T-helper 2 cell treated with Interferon-gamma antibody and Interleukin-4, amounts not matched to agents 5 μg/mL and 100 μg/mL, for 36 hours (primary cell): ENCODE measurements at regions not wholly inside any gene's neighbourhood (a gene's known extent, or its start where the extent isn't known, plus 50 kb on each side); places are given as distances from the start of the nearest gene placed in this dataset.
"Not testable (repeated sequence)": the region's sequence is repeated elsewhere in the genome, so short reads cannot be mapped to it uniquely, and the experiment has no call there.

Experiments used
- DNase-seq: peaks from one replicate; pipeline ENCODE4 v3.0.0; 2021; ENCODE audit warnings: low spot score
- H3K27ac Mint-ChIP-seq: one replicate; pipeline ENCODE4 v1.8.0; 2021; ENCODE audit warnings: mild to moderate bottlenecking, mixed read lengths
- H3K27me3 Mint-ChIP-seq: one replicate; pipeline ENCODE4 v1.8.0; 2021; ENCODE audit warnings: low read depth, mixed read lengths
- H3K36me3 Mint-ChIP-seq: one replicate; pipeline ENCODE4 v1.8.0; 2021; ENCODE audit warnings: low read depth, mixed read lengths
- H3K4me1 Mint-ChIP-seq: one replicate; pipeline ENCODE4 v1.8.0; 2021; ENCODE audit warnings: low read depth, mixed read lengths
- H3K4me3 Mint-ChIP-seq: one replicate; pipeline ENCODE4 v1.8.0; 2022; ENCODE audit warnings: mild to moderate bottlenecking, moderate library complexity, mixed read lengths
- H3K9me3 Mint-ChIP-seq: one replicate; pipeline ENCODE4 v1.8.0; 2021; ENCODE audit warnings: mixed read lengths

DNA sequence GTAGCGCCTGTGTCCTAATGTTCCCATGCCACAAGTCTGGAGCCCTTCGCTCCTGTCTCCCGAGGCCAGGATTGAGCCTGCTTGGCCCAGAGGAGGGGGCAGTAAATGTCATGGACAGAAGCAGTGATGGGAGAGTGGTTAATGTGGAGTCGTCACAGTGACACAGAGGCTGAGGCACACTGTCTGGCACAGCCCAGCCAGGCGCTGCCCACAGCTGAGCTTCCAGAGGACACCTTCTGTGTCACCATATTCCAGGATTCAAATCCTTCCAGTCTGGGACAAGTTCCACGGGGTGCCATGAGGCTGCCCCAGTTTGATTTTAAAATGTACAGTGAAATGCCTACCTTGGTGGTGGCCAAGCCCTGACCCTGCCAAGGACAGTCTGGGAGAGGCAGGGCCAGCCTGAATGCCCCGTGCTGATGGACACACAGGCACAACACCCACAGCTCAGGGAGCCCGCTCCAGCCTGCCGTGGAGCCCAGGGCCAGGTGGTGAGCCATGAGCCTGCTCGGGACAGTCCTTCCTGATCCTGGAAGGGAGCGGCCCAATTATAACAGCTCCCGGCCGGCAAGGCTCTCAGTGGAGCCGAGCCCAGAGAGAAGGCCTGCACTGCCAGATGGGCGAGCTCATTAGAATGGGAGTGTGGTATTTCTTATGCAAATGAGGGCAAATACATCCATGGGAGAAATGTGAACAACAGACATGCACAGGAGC is 99.1 kb upstream of the RUFY1 start:
- Mint-ChIP-seq H3K9me3 (peaks cover 7% of the 10 kb centered on the region), H3K36me3 (no peaks in the 10 kb centered on the region), H3K27ac (no peak overlapping the region), H3K4me3 (no peak overlapping the region), H3K4me1 (no peaks in the 10 kb centered on the region), H3K27me3 (no peaks in the 10 kb centered on the region)
- no peak for DNase-seq

DNA sequence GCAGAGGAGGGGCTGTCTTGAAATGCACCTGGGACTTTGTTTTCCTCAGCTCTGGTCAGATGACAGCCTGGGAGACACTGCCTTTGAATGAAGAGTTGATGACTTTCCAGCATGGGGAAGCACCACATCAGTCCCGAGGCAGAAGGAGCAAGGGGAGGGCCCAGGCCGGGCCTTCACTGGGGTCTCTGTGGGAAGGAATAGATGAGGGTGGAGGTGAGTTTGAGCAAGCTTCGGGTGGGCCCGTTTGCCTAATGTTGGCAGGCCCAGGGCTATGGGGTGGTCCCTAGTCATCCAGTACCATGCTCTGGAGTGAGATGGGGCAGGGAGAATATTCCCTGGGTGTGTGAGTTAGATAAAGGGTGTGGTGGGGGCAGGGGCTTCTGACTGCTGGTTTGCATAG is 100.4 kb upstream of the RUFY1 start:
- H3K27ac Mint-ChIP-seq, H3K4me1 Mint-ChIP-seq, H3K36me3 Mint-ChIP-seq, H3K27me3 Mint-ChIP-seq, DNase-seq, H3K4me3 Mint-ChIP-seq, H3K9me3 Mint-ChIP-seq: not testable (repeated sequence)

DNA sequence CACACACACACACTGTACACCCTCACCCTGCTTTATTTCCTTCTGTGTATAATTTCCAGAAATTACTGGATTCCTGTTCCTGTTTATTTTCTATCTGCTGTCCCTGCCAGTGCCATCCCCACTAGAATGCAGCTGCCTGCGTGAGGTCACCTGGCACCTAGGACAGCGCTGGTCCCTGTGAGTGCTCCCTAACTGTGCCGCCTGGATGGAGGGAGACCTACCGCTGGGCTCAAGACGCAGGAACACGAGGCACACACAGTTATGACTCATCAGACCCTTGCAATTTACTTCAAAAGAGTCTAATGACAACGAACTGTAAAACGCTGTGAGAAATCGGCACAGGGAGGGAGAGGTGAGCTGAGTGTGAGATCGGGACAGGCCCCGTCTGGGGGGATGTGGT is 102.1 kb upstream of the RUFY1 start:
- H3K4me1 Mint-ChIP-seq, DNase-seq, H3K36me3 Mint-ChIP-seq, H3K4me3 Mint-ChIP-seq, H3K9me3 Mint-ChIP-seq, H3K27me3 Mint-ChIP-seq, H3K27ac Mint-ChIP-seq: not testable (repeated sequence)

DNA sequence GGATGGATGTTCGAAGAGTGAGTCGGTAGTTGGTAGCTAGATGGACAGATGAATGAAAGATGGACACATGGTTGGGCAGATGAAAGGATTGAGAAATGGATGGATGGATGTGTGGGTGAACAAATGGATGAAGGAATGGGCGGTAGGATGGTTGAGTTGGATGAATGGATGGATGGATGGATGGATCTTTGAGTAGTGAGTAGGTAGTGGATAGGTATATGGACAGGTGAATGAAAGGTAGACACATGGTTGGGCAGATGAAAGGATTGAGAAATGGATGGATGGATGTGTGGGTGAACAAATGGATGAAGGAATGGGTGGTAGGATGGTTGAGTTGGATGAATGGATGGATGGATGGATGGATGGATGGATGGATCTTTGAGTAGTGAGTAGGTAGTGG is 97.0 kb upstream of the ADAMTS2 start:
- H3K36me3 Mint-ChIP-seq, H3K27ac Mint-ChIP-seq, H3K27me3 Mint-ChIP-seq, DNase-seq, H3K4me3 Mint-ChIP-seq, H3K9me3 Mint-ChIP-seq, H3K4me1 Mint-ChIP-seq: not testable (repeated sequence)

DNA sequence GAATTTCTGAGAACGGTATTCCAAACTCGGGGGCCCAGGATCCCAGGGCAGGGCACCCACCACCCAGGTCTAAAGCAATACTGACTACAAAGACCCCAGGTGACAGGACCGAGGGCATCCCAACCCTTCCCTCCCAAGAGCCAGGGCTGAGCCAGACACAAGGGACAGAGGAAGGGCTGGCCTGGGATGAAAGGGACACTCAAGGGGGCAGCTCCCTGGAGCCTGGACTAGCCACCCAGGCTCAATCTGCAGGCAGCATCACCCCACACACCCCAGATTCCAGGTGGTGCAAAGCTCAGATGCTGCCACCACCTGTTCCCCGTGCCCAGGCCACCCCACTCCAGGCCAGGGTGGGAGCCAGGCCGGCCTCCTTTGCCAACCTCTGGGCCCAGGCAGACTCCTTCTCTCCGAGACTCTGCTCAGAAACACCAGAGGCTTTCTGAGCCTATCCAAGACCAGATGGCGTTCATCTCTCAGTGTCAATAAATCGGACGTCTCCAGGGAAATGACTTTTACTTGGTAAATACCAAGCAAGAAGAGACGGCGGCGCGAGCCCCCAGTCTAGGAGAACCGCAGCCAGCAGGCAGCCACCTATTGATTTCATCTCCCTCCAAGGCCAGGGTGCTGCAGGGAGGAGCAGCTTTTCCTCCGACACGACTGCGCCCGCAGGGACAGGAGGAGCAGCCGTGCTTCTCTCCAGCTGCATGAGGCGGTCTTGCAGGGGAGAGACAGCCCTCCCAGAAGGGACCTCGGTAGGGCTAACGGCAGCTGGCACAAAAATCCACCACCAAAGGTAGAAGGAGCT is 94.1 kb upstream of the ADAMTS2 start:
- no peak overlapping the region for H3K27ac Mint-ChIP-seq
- peaks cover 6% of the 10 kb centered on the region for H3K9me3 Mint-ChIP-seq
- H3K36me3 Mint-ChIP-seq, result no peaks in the 10 kb centered on the region
- H3K27me3 Mint-ChIP-seq, result no peaks in the 10 kb centered on the region
- DNase-seq, result no peak
- H3K4me3 Mint-ChIP-seq, result no peak overlapping the region
- H3K4me1 Mint-ChIP-seq, result no peaks in the 10 kb centered on the region

DNA sequence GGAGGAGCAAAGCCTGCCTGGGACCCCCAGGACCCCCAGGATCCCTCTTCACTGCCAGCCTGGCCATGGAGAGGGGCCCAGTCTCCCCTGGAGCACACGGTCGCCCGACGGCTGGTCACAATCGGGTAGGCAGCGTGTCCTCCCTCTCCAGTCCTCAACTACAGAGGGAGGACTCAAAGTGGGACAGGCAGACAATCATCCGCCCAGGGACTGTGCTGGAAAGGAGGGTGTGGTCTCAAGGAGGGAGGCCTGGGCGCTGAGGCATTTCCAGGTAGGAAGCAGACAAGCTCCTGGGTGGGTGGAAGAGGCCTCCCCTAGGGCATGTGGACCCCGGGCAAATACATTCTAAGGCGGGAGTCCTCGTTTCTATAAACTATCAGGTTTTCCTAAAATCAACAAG is 93.2 kb upstream of the ADAMTS2 start:
- no peak for DNase-seq
- Mint-ChIP-seq H3K36me3 (no peaks in the 10 kb centered on the region), H3K4me3 (no peak overlapping the region), H3K27ac (no peak overlapping the region), H3K4me1 (no peaks in the 10 kb centered on the region), H3K27me3 (no peaks in the 10 kb centered on the region), H3K9me3 (peaks cover 6% of the 10 kb centered on the region)

DNA sequence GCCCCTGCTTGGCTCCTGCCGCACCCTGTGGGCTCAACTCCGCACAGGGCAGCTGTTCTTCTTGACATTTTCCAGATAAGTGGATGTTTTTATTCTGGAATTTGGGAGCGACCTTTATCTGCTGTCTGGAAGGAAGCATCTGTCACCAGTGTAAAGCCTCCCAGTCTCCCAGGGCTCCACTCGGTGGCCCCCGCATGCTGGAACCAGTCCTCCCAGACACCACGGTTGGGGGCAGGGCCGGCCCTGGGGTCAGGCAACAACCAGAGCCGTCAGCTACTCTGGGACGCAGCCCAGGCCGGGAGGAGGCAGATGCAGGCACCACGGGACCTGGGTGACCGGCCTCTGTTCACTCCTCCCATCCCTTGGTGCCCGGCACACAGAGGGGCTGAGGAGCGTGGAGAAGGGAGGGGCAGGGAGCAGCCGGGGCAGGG is 92.8 kb upstream of the ADAMTS2 start:
- peaks cover 6% of the 10 kb centered on the region for H3K9me3 Mint-ChIP-seq
- no peak overlapping the region for H3K4me3 Mint-ChIP-seq
- H3K27me3 Mint-ChIP-seq, result no peaks in the 10 kb centered on the region
- no peaks in the 10 kb centered on the region for H3K4me1 Mint-ChIP-seq
- H3K27ac Mint-ChIP-seq, result no peak overlapping the region
- DNase-seq, result no peak
- H3K36me3 Mint-ChIP-seq, result no peaks in the 10 kb centered on the region

DNA sequence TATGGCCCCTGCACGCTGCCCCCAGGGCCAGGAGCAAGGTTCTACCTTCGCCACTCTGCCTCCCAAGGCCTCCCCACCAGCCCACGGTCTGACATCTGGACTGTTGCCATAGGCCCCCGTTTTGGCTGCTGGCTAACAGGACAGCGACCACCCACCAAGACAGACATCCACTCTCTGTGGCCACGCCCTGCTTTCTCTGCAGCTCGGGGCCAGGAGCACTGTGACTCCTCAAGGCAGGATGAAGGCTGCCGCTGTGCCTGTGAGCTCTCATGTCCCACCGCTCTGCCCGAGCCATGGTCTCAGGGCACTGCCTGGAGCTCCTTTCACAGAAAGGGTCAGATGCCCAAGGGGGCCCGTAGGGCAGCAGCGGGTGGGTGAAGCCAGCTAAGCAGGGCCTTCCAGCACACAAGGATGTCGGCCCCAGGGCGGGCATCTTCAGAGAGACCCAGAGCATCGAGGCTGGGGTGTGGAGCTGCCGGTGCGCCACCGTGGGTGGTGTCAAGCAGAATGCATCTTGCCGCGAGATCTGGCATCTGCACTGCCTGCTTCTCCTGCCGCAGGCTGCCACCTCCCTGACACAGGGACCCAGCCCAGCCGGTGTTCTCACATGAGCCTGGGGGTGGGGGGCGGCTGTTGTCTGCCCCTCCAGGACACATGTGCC is 92.2 kb upstream of the ADAMTS2 start:
- Mint-ChIP-seq H3K9me3 (peaks cover 6% of the 10 kb centered on the region), H3K36me3 (no peaks in the 10 kb centered on the region), H3K4me1 (no peaks in the 10 kb centered on the region), H3K4me3 (no peak overlapping the region), H3K27ac (no peak overlapping the region), H3K27me3 (no peaks in the 10 kb centered on the region)
- no peak for DNase-seq

DNA sequence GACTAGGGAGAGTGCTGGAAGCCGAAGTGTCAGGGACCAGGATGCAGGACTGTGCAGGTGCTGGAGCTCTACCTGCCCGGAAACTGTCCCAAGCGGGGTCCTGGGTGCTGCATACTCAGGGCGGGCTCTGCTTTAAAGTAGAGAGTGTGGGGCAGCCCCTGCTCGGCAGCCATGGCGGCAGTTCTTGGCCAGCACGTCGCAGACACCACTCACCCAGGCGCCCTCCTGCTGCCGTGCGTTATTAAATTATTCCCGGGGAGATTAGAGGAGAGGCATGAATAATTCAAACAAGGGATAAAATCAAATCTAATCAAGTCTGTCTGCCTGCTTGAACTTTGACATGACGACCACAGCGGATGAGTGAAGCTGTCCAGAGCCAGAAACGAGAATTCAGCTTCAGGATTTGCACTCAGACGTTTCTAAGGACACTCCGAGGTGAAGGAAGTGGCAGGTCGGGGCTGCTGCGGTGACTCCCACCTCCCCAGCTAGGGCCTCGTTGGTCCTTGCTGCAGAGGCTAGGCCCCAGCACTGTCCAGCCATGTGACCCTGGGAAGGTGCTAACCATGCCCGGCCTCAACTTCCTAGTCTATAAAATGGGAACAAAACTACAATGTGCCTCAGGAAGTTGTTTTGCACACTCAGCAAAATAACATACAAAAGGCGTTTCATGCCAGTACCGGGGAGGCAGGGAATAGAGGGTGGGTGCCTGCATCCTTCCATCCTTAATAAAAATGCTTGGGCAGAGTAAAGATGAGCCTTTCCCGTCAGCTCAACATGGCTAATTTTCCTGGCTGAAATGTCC is 91.3 kb upstream of the ADAMTS2 start:
- H3K4me3 Mint-ChIP-seq, result no peak overlapping the region
- H3K4me1 Mint-ChIP-seq, result no peaks in the 10 kb centered on the region
- H3K36me3 Mint-ChIP-seq, result no peaks in the 10 kb centered on the region
- no peaks in the 10 kb centered on the region for H3K9me3 Mint-ChIP-seq
- DNase-seq, result no peak
- no peaks in the 10 kb centered on the region for H3K27me3 Mint-ChIP-seq
- H3K27ac Mint-ChIP-seq, result no peak overlapping the region

DNA sequence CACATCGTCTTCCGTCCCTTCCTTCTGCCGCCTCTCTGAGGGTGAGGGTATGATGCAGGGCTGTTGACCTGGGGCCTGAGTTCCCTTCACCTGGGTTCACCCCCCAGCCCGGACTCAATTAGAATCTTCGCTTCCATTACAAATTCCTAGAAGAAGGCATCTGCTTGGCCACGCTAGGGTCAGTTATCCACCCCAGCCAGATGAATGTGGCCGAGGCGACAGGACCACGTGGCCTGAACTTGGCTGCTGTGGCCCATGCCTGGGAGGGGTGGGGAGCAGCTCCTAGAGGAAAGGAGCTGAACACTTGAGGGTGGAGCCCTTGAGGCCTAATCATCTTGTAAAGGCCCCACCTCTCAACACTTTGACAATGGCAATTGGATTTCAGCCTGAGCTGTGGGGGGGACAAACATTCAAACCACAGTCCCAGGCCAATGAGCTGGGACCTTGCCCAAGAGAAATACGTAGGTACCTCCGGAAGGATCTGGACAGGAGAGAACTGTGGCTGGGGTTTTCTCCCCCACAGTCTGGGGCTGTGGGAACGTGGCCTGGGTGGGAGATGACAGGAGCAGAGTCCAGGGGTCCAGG is 90.6 kb upstream of the ADAMTS2 start:
- H3K4me3 Mint-ChIP-seq, result no peak overlapping the region
- H3K36me3 Mint-ChIP-seq, result no peaks in the 10 kb centered on the region
- H3K27me3 Mint-ChIP-seq, result no peaks in the 10 kb centered on the region
- no peaks in the 10 kb centered on the region for H3K4me1 Mint-ChIP-seq
- no peaks in the 10 kb centered on the region for H3K9me3 Mint-ChIP-seq
- H3K27ac Mint-ChIP-seq, result no peak overlapping the region
- no peak for DNase-seq

DNA sequence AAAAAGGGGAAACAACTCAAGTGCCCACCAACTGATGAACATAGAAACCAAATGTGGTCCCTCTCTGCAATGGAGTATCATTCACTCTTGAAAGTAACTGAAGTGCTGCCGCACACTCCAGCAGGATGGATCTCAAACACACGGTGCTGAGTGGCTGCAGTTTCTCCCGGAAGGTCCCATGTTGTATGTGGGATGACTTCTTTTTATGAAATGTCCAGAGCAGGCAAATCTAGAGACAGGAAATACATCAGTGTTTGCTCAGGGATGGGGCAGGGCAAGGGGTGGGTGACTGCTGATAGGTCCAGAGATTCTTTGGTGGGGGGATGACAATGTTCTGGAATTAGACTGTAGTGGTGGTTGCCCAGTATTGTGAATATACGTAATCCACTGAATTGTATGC is 89.9 kb upstream of the ADAMTS2 start:
- Mint-ChIP-seq H3K9me3 (no peaks in the 10 kb centered on the region), H3K27ac (no peak overlapping the region), H3K4me1 (no peaks in the 10 kb centered on the region), H3K27me3 (no peaks in the 10 kb centered on the region), H3K36me3 (no peaks in the 10 kb centered on the region), H3K4me3 (no peak overlapping the region)
- DNase-seq, result no peak

DNA sequence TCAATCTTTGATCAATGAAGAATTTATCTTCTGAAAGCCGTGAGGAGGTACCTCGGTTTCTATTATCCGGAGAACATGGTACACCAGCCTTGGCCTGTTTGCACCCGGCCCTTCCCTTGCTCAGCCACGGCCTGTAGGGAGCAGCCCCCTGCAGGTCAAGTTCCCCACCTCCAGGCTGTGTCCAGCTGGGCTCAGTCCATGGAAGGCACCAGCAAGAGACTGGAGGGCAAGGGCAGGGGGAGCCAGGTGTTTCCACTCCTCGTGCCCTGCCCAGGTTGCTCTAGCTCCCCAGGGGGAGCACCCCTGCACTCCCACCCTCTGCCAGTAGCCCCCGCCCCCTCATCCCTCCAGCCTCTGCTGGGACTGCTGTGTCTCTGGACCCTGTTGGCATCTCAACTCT is 87.3 kb upstream of the ADAMTS2 start:
- no peaks in the 10 kb centered on the region for H3K9me3 Mint-ChIP-seq
- no peaks in the 10 kb centered on the region for H3K4me1 Mint-ChIP-seq
- no peaks in the 10 kb centered on the region for H3K27me3 Mint-ChIP-seq
- no peak overlapping the region for H3K27ac Mint-ChIP-seq
- no peaks in the 10 kb centered on the region for H3K36me3 Mint-ChIP-seq
- no peak for DNase-seq
- H3K4me3 Mint-ChIP-seq, result no peak overlapping the region

DNA sequence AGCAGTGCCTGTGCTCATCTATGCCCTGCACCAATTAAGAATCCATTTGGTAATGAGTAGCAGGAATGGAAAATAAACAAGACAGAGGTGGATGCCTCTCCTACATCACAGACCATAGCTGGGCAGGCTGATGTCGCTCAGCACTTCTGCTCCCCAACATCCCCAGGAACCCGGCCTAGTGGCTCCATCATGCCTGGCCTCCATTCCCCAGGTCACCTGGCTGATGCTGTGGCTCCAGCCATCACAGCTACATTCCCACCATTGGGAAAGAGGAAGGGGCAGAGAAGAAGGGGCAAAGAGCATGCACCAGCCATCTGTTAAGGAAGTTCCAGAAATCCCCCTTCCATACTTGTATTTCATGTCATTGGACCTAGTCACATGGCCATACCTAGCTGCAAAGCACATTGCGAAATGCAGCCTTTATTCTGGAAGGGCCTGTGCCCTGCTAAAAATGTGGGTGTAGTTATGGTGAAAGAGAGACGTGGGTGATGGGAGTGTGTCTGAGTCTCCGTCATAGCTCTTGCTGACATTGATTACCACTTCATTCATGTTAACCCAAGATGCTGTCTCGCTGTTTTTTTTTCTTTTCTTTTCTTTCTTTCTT is 86.1 kb upstream of the ADAMTS2 start:
- Mint-ChIP-seq H3K9me3 (no peaks in the 10 kb centered on the region), H3K4me3 (no peak overlapping the region), H3K36me3 (no peaks in the 10 kb centered on the region), H3K4me1 (no peaks in the 10 kb centered on the region), H3K27ac (no peak overlapping the region), H3K27me3 (no peaks in the 10 kb centered on the region)
- DNase-seq, result no peak
